GM12873 (cell line): ENCODE measurements at regions not wholly inside any gene's neighbourhood (a gene's known extent, or its start where the extent isn't known, plus 50 kb on each side); places are given as distances from the start of the nearest gene placed in this dataset.
A peak's percentile ranks its signal among the peaks of the same experiment; 100 is the strongest.

Experiments
- TF ChIP-seq, protein P1 (sequence below): IDR thresholded peaks from 2 replicates; pipeline ENCODE4 v1.5.1; 2012; ENCODE audit warnings: low read depth, mild to moderate bottlenecking, moderate library complexity, low read length, control low read depth; ENCODE audit not compliant: insufficient read depth; ENCODE audit errors: missing control alignments

DNA sequence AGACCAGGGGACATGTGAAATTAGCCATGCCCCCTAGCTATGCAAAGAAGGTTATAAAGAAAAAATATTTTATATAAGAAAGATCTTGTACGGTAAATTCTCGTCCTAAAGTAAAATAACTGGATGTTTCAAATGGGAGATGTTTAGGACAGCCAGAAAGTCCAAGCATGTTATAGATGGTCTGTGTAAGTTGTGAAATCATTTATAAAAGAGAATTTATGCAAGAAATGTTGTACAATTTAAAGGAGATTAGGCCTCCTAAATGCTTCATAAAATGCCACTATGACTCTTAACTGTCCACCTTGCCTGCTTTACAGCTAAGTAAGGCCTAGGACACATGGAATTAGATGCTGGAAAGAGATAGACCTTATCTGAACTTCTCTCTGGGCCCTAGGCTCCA lies 118.1 kb upstream of the POGK start:
- TF ChIP-seq, protein P1, sequence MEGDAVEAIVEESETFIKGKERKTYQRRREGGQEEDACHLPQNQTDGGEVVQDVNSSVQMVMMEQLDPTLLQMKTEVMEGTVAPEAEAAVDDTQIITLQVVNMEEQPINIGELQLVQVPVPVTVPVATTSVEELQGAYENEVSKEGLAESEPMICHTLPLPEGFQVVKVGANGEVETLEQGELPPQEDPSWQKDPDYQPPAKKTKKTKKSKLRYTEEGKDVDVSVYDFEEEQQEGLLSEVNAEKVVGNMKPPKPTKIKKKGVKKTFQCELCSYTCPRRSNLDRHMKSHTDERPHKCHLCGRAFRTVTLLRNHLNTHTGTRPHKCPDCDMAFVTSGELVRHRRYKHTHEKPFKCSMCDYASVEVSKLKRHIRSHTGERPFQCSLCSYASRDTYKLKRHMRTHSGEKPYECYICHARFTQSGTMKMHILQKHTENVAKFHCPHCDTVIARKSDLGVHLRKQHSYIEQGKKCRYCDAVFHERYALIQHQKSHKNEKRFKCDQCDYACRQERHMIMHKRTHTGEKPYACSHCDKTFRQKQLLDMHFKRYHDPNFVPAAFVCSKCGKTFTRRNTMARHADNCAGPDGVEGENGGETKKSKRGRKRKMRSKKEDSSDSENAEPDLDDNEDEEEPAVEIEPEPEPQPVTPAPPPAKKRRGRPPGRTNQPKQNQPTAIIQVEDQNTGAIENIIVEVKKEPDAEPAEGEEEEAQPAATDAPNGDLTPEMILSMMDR, result no peak

DNA sequence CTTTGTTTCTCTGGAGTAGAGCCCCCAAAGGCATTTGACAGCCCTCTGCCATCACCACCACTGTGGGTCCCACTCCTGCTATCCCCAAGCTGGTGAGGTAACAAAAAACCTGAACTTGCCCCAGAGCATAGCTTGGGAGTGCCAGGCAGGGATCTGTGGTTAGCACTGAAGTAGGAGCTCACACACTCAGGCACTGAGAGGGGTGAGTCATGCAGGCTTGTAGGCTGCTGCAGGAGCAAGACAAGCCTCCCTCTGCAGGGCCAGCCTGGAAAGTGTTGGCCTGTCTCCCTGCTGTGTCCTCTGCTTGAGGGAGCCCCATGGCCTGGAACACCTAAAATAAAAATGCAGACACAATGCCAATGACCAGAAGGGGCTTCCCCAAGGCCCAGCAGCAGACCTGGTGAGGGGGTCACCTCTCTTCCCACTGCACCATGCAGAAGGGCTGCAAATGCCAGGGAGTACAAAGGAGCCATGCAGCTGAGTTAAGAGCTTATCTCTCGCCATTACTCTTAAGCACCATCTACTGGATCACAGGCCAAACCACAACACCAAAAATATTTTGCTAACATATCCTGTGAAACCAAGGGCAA lies 108.9 kb upstream of the POGK start:
- TF ChIP-seq, protein P1, result peak; percentile 37

DNA sequence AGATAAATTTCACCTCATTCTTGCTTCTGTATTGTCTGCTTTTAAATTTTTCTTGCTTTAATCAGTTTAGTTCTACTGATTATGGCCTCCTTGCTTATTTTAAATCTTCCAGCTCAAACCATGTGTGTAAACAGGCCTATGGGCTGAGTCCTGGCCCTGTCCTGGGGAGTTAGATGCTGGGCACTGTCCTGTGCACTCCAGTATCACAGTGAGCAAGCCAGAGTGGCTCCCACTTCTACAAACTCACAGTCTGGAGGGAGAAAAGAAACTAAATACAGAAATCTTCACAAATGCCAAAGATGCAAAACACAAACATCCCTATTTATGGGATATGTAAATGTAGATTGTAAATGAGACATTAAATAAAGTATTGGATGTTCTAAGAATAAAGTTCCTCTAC lies 101.1 kb upstream of the POGK start:
- TF ChIP-seq, protein P1, result no peak

DNA sequence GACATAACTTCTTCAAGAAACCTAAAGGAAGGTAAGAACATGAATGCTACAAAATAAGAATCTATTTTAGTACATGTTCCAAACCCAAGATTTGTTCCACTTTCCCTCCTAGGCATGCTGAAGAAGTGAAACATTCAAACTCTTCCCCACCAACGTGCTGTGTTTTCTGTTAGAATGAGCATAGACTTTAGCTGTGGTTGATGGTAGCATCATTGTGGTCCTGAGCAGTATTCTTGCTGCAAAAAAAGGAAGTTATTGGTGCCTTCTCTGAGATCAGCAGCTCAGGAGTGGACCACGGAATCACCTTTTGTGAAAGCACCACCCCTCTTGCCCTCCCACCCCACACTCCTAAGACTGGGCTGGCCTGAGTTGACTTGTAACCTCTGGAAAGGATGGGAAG lies 100.4 kb upstream of the POGK start:
- TF ChIP-seq, protein P1, result no peak

DNA sequence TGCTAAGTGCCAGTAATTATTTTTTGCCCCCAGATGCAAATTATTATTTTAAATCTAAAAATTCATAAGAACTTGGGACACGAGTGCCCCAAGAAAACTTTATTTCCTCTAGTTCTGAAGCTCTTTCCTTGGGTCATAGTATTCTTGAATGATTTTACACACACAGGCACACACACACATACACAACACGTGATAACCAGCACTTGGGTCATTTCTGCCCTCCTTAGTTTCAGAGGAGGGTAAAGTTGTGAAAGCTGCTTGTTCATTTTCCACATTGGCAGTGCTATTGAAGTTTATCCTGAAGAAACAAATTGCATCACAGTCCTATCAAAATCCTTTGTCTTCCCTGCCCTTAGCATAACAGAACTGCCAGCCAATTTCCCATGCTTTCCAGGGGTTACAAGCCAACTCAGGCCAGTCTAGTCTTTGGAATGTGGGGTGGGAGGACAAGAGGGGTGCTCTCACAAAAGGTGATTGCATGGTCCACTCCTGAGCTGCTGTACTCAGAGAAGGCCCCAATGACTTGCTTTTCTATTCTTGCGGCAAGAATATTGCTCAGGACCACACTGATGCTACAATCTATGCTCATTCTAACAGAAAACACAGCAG lies 98.5 kb upstream of the POGK start:
- TF ChIP-seq, protein P1, result no peak

DNA sequence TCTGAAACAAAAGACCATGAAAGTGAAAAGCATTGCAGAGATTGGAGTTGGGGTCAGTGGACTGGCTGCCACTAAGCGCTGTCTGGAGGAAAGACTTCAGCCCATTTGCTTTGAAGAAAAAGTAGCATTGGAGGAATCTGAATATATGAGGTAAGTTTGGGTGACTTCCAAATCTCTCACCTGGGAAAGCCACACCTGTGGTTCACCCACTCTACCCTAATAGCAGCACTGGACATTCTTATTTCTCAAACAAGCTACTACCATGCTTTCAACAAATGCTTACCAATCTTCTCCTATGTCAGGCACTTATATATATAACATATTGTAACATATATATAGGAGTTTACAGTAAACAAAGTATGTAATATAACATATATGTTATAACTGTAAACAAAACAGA lies 76.0 kb upstream of the POGK start:
- TF ChIP-seq, protein P1, result no peak

DNA sequence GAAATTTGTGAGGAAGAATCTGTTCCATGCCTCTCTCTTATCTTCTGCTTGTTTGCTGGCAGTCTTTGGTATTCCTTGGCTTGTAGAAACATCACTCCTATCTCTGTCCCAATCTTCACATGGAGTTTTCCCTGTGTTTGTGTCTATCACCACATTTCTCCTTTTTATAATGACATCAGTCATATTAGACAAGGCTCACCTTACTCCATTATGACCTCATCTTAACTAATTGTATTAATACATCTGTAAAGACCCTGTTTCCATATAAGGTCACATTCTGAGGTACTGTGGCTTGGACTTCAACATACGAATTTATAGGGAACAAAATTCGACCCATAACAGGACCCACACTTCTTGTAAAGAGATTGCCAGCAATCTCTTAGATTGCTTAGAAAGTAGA lies 72.3 kb upstream of the POGK start:
- TF ChIP-seq, protein P1, result no peak
